B cell (primary cell): ENCODE measurements at regions not wholly inside any gene's neighbourhood (a gene's known extent, or its start where the extent isn't known, plus 50 kb on each side); places are given as distances from the start of the nearest gene placed in this dataset.

Source experiments
- ATAC-seq: fragments of 200-7000 bp; cut with Tn5 transposase; one replicate; pipeline ENCODE4 v1.10.0; 2021; ENCODE audit warnings: low read depth, mild to moderate bottlenecking, moderate number of reproducible peaks, moderate library complexity
- CTCF ChIA-PET: fragments of 350-600 bp; sonication (Branson Sonifier 250); formaldehyde crosslinking; loops from one replicate; lab custom pipeline; 2021; ENCODE audit warnings: antibody characterized with exemption, inconsistent platforms; lab: Charles Lee
- POLR2A ChIA-PET: fragments of 350-600 bp; sonication (Branson Sonifier 250); formaldehyde crosslinking; loops from one replicate; lab custom pipeline; 2021; ENCODE audit warnings: antibody characterized with exemption; lab: Charles Lee
- DNase-seq: peaks from one replicate; pipeline ENCODE4 v3.0.0; 2013
- H2AFZ ChIP-seq: 2 replicates; pipeline ENCODE4 v1.6.1; 2012; ENCODE audit warnings: mild to moderate bottlenecking, low read depth, low read length; ENCODE audit not compliant: insufficient read depth, poor library complexity, severe bottlenecking
- H3K27ac ChIP-seq, 2 donors: 1 replicate in 1 of 2; 2 replicates in 1 of 2; pipeline ENCODE4 v1.5.1; 2012 to 2013; ENCODE audit warnings: low read length in 2 of 2, mild to moderate bottlenecking in 2 of 2, moderate library complexity in 1 of 2
- H3K27me3 ChIP-seq, 4 experiments: fragments of 200-600 bp in 1 of 4; sonication (generic) in 1 of 4; replicated peaks in 1 of 4; 1 replicate in 2 of 4; 2 replicates in 2 of 4; pipeline versions ENCODE4 v1.6.1 to v1.7.0; 2013 to 2016; ENCODE audit warnings: low read length in 3 of 4, mild to moderate bottlenecking in 2 of 4, mixed read lengths in 1 of 4, moderate library complexity in 1 of 4; ENCODE audit not compliant: insufficient read depth in 4 of 4, control insufficient read depth in 3 of 4; ENCODE audit errors: control extremely low read depth in 1 of 4
- H3K36me3 ChIP-seq, 2 experiments: replicated peaks in 1 of 2; 1 replicate in 1 of 2; 2 replicates in 1 of 2; pipeline versions ENCODE4 v1.6.1 to v1.7.1; 2013; ENCODE audit warnings: low read length in 1 of 2; ENCODE audit not compliant: insufficient read depth in 2 of 2, control insufficient read depth in 1 of 2; ENCODE audit errors: control extremely low read depth in 1 of 2, extremely low read depth in 1 of 2
- H3K4me1 ChIP-seq, 2 donors: fragments of 200-600 bp in 1 of 2; sonication (generic) in 1 of 2; 1 replicate in 1 of 2; 2 replicates in 1 of 2; pipeline versions ENCODE4 v1.5.1 to v1.6.1; 2013 to 2017; ENCODE audit warnings: low read length in 2 of 2; ENCODE audit not compliant: control insufficient read depth in 2 of 2, insufficient read depth in 2 of 2
- H3K4me2 ChIP-seq: replicated peaks from 2 replicates; pipeline ENCODE3; 2012; ENCODE audit warnings: mild to moderate bottlenecking, low read depth, low read length; ENCODE audit not compliant: poor library complexity, severe bottlenecking
- H3K4me3 ChIP-seq, 5 experiments: fragments of 200-600 bp in 1 of 5; sonication (generic) in 1 of 5; 1 replicate in 3 of 5; 2 replicates in 2 of 5; pipeline versions ENCODE4 v1.5.1 to v1.7.0; 2011 to 2016; ENCODE audit warnings: low read length in 4 of 5, mild to moderate bottlenecking in 4 of 5, low read depth in 2 of 5, control low read depth in 1 of 5, moderate library complexity in 1 of 5; ENCODE audit not compliant: insufficient read depth in 1 of 5; ENCODE audit errors: control extremely low read depth in 1 of 5, extremely low read depth in 1 of 5
- H3K79me2 ChIP-seq: fragments of 200-600 bp; sonication (generic); one replicate; pipeline ENCODE4 v1.6.0; 2016; ENCODE audit warnings: low read length; ENCODE audit not compliant: control insufficient read depth, insufficient read depth
- H3K9ac ChIP-seq: fragments of 200-600 bp; sonication (generic); 2 replicates; pipeline ENCODE4 v1.6.1; 2017; ENCODE audit warnings: mild to moderate bottlenecking, low read length, moderate library complexity
- H3K9me3 ChIP-seq, 3 donors: one replicate each; pipeline versions ENCODE4 v1.6.1 to v1.7.1; 2013; ENCODE audit warnings: low read length in 2 of 3; ENCODE audit not compliant: control insufficient read depth in 2 of 3, insufficient read depth in 1 of 3; ENCODE audit errors: control extremely low read depth in 1 of 3
- H4K20me1 ChIP-seq: 2 replicates; pipeline ENCODE4 v1.6.0; 2012; ENCODE audit warnings: mild to moderate bottlenecking, low read length; ENCODE audit not compliant: insufficient read depth, control insufficient read depth, poor library complexity, severe bottlenecking
- H3K27ac Mint-ChIP-seq: one replicate; pipeline ENCODE4 v1.8.0; 2021; ENCODE audit warnings: mixed read lengths
- H3K27me3 Mint-ChIP-seq: one replicate; pipeline ENCODE4 v1.8.0; 2021; ENCODE audit warnings: mixed read lengths
- H3K4me1 Mint-ChIP-seq: one replicate; pipeline ENCODE4 v1.8.0; 2021; ENCODE audit warnings: mixed read lengths
- H3K4me3 Mint-ChIP-seq: one replicate; pipeline ENCODE4 v1.8.0; 2021; ENCODE audit warnings: mixed read lengths
- H3K9me3 Mint-ChIP-seq: one replicate; pipeline ENCODE4 v1.8.0; 2022; ENCODE audit warnings: mixed read lengths; ENCODE audit not compliant: insufficient read depth
- CTCF ChIP-seq: fragments of 200-600 bp; IDR thresholded peaks from one replicate; pipeline ENCODE4 v1.8.0; 2022; ENCODE audit warnings: antibody characterized with exemption, mild to moderate bottlenecking
- EZH2 ChIP-seq: IDR thresholded peaks from 2 replicates; pipeline ENCODE4 v1.6.1; 2012; ENCODE audit warnings: borderline replicate concordance, low read depth, mild to moderate bottlenecking, moderate library complexity, low read length; ENCODE audit not compliant: insufficient read depth, poor library complexity, severe bottlenecking
- WGBS: methylation state at CpG from one replicate; pipeline ENCODE4 v1.1.5; 2013; ENCODE audit warnings: missing lambda C conversion rate; ENCODE audit not compliant: insufficient coverage; 5-methylcytosine and 5-hydroxymethylcytosine counted together
- intact Hi-C: fragments of 100-400 bp; cut with micrococcal nuclease; formaldehyde crosslinking; loops from one replicate; pipeline ENCODE4 v1.10.0; 2022

- no peaks in the 10 kb centered on the region for H3K36me3 ChIP-seq
- H3K27ac ChIP-seq: no peak overlapping the region
- H3K4me2 ChIP-seq: no peak overlapping the region
- POLR2A ChIA-PET: no interaction called here
- Mint-ChIP-seq H3K27ac (no peak overlapping the region), H3K9me3 (no peaks in the 10 kb centered on the region), H3K27me3 (peaks cover 3% of the 10 kb centered on the region), H3K4me1 (no peaks in the 10 kb centered on the region), H3K4me3 (no peak overlapping the region)
- no CpG with 5 or more reads among the region's 1 CpG for WGBS
- CTCF ChIA-PET: no interaction called here
- H3K9ac ChIP-seq: no peak overlapping the region
- no peaks in the 10 kb centered on the region for H3K27me3 ChIP-seq
- ATAC-seq (no peak), DNase-seq (no peak)
- no peaks in the 10 kb centered on the region for H3K79me2 ChIP-seq
- no peak overlapping the region for H2AFZ ChIP-seq
- H4K20me1 ChIP-seq: no peaks in the 10 kb centered on the region
- no peak overlapping the region for H3K4me3 ChIP-seq
- TF ChIP-seq EZH2: no peak
- no peak for TF ChIP-seq CTCF
- H3K9me3 ChIP-seq: no peaks in the 10 kb centered on the region
- no peaks in the 10 kb centered on the region for H3K4me1 ChIP-seq
- intact Hi-C loops: no loop called here
Observed at GRCh38 chr1:60292140-60292539, 218.6 kb upstream of the C1orf87 start.

- H3K4me1 ChIP-seq: no peaks in the 10 kb centered on the region
- no peak overlapping the region for H3K27ac ChIP-seq
- H3K27ac Mint-ChIP-seq: no peak overlapping the region
- ATAC-seq (no peak), DNase-seq (no peak)
- no peaks in the 10 kb centered on the region for H3K4me1 Mint-ChIP-seq
- H3K9me3 ChIP-seq: no peaks in the 10 kb centered on the region
- H3K79me2 ChIP-seq: no peaks in the 10 kb centered on the region
- intact Hi-C loops: no loop called here
- H2AFZ ChIP-seq: no peak overlapping the region
- H3K36me3 ChIP-seq: no peaks in the 10 kb centered on the region
- H3K27me3 ChIP-seq: no peaks in the 10 kb centered on the region
- H3K9me3 Mint-ChIP-seq: no peaks in the 10 kb centered on the region
- H3K4me2 ChIP-seq: no peak overlapping the region
- no peak overlapping the region for H3K4me3 ChIP-seq
- H3K4me3 Mint-ChIP-seq: no peak overlapping the region
- no peak overlapping the region for H3K9ac ChIP-seq
- H3K27me3 Mint-ChIP-seq: peaks cover 3% of the 10 kb centered on the region
- 79% methylated on average over 2 of the region's 6 CpGs for WGBS
- H4K20me1 ChIP-seq: no peaks in the 10 kb centered on the region
- CTCF ChIA-PET: no interaction called here
- TF ChIP-seq CTCF (no peak), EZH2 (no peak)
- POLR2A ChIA-PET: interaction anchor here (0.7 kb wide), 1 partner anchor 11 kb away, joined by 3 read pairs; no protein-coding TSS in a partner anchor
Observed at GRCh38 chr1:60290393-60290792, 216.8 kb upstream of the C1orf87 start.
